Fibroblast of peridontal ligament (primary cell): ENCODE measurements at regions not wholly inside any gene's neighbourhood (a gene's known extent, or its start where the extent isn't known, plus 50 kb on each side); places are given as distances from the start of the nearest gene placed in this dataset.
"Not testable (repeated sequence)": the region's sequence is repeated elsewhere in the genome, so short reads cannot be mapped to it uniquely, and the experiment has no call there.

ENCODE experiments used
- DNase-seq: peaks from one replicate; pipeline ENCODE4 v3.0.0-alpha.2; 2010; ENCODE audit errors: extremely low read depth

- no peak for DNase-seq
Measured at GRCh38 chr9:135403733-135404450, 75.7 kb upstream of the PPP1R26 start.

- DNase-seq: no peak
Measured at GRCh38 chr9:135404451-135405144, 75.0 kb upstream of the PPP1R26 start.

GRCh38 chr9:135405145-135405464 lies 74.5 kb upstream of the PPP1R26 start:
- DNase-seq: not testable (repeated sequence)

DNA sequence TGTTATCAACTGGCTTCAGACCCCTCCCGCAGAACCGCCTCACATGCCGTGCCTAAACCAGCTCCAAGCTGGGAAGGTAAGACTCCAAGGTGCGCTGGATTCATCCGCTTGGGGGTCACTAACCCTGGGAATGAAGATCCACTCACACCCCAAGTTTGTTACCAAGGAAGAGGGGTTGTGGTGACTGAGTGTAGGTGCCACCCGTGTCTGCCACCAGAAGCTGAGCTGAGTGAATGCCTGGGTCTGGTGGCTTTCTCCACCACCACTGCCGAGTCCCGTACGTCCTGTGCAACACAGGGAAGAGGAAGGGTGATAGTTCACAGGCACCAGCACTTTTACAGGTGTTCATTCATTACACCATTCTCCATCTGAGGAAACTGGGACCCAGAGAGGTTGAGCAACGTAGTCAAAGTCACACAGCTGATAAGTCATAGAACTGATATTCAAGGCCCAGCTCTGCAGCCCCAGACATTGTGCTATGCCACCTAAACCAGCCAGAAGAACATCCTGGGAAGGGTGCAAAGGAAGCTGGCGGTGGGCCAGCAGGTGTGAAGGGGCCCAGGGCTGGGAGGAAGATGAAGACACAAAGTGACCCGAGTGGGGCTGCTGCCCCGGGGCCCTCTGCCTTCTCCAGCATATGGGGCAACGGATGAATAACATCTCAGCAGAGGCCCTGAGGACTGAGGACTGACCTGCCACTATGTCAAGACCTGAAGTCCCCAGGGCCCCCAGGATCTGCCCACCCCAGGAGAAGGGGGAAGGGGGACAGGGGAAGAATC lies 70.9 kb upstream of the PPP1R26 start:
- DNase-seq: no peak

DNA sequence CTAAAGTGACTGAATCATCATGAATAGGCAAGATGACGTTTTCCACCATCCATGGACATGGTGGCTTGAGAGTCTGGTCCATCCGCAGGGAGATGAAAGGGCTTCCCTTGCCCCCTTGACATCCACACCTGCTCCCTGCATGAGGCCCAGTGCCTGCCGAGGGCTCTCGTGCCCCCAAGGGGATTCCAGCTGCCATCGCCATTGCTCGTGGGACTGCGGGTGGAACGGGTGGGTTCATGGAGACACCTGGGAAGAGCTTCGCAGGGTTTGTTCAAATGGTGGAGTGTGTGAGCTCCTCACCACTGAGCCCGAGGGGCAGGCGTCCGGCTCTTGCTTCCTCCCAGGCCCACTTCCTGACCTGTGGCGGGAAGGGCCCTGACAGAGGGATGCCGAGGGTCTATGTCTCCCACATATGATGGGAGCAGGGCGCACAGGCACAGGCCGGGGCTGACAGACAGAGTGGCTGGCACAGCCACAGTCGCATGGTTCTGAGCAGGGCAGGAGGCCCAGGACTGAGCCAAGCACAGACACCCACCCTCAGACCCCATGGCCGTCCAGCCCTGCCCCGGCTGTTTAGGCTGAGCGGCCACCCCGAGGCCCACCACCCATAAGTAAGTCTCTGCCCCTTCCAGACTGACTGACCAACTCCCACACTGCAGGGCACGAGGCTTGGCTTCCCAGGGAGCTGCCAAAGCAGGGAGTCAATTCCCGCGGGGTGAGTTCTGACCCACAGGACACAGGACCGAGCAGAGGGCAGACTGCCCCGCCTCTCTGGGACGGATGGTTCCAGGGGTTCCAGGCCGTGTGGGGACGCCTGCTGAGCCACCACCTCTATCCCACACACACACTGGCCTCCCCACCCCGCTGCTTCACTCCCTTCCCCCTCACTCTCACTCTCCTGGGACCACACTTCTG lies 70.0 kb upstream of the PPP1R26 start:
- no peak for DNase-seq

DNA sequence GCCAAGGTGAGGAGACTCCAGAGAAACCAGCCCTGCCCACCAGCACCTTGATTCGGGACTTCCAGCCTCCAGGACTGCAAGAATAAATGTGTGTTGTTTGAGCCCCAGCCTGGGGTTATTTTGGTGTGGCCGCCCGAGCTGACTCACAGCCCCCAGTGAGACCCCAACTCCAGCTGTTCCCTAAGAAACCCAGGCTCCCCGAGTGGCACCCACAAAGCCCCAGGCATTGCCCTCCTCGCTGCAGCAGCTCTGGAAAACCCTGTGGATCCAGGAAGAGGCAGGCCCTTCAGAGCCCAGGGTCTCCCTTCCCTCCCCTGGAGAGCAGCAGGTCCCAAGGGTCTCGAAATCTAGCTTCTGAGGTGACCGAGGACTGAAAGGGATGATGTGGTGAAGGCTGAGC lies 69.2 kb upstream of the PPP1R26 start:
- no peak for DNase-seq

DNA sequence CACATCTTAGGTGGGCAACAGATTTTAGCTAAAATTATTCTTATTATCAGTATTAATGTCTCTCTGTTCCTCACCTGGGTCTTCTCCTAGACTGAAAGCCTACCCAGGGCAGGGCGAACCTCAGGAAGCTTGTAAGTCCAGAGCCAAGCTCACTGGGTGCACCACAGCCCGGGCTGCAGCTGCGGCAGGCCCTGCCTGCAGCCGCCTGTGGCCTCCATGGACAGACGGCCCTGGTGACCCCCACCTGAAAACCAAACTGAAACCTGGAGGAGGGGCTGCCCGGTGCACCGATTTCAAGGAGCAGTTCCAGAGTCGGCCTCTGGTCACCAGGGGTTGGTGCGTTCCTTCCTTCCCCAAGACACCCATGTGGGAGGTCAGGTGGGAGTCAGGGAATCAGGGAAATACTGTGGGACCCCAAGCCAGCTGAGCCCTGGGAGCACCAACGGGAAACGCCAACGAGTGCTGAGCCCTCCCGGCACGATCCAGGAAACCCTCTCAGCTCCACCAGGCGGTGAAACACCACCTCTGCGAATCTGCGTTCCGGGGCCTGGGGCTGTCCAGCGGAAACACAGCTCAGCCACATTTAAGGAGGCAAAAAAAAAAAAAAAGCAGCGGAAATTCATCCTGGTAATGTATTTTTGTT lies 68.6 kb upstream of the PPP1R26 start:
- DNase-seq: no peak

DNA sequence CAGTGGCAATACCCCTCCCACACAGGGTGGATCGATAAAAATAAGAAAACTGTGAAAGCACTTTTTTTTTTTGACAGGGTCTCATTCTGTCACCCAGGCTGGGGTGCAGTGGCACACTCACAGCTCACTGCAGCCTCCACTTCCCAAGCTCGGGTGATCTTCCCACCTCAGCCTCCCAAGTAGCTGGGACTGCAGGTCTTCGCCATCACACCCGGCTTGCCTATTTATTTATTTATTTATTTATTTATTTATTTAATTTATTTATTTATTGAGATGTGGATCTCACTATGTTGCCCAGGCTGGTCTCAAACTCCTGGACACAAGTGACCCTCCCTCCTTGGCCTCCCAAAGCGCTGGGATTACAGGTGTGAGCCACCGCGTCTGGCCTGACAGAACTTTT lies 68.0 kb upstream of the PPP1R26 start:
- DNase-seq: not testable (repeated sequence)

DNA sequence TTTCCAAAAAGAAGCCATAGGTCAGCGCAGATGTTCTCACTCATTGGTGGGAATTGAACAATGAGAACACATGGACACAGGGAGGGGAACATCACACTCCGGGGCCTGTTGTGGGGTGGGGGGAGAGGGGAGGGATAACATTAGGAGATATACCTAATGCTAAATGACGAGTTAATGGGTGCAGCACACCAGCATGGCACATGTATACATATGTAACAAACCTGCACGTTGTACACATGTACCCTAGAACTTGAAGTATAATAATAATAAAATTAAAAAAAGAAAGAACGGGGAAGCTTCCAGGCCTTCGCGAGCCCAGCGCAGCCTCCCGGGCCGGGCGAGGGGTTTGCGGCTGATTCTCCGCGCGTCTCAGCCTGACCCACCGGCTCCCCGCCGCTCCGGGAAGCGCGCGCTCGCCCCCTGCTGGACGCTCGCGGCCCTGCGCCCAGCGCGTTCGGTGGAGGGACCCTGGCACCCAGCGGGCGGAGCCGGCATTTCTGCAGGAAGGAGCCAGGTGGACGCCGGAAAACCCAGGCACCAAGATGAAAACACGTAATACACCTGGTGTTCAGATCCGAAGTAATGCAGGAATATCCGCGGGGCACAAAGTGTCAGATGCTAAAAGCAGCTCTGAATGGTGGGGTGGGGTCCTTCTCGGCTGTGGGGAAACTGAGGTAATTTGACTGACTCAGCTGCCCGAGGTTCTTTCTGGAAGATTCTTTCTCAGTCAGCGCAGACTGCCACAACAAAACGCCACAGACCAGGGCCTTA lies 67.1 kb upstream of the PPP1R26 start:
- peak; percentile 17 for DNase-seq

- DNase-seq: no peak
Measured at GRCh38 chr9:135413086-135413375, 66.6 kb upstream of the PPP1R26 start.

GRCh38 chr9:135413461-135413860 lies 66.1 kb upstream of the PPP1R26 start:
- no peak for DNase-seq

- no peak for DNase-seq
Measured at GRCh38 chr9:135414293-135414692, 65.3 kb upstream of the PPP1R26 start.

- no peak for DNase-seq
Measured at GRCh38 chr9:135415586-135415985, 64.0 kb upstream of the PPP1R26 start.

GRCh38 chr9:135416664-135417290 lies 62.8 kb upstream of the PPP1R26 start:
- no peak for DNase-seq

- DNase-seq: no peak
Measured at GRCh38 chr9:135418161-135418560, 61.4 kb upstream of the PPP1R26 start.

DNA sequence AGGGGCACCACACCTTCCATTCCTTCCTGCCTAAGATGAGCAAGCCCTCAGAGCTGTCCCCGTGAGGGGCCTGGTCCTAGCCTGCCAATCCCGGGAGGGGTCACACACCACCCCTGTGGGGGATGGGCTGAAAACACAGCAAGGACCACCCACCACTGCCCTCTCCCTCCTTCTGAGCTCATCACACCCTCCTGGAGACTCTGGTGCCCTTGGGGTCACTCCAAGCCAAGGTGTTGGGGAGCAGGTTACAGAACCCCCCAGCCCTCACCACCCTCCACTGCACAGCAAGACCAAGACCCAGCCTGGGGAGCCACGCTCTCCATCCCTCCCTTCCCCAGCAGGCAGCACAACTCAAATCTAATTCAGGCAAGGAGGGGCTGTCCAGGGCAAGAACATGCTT lies 60.5 kb upstream of the PPP1R26 start:
- no peak for DNase-seq

DNA sequence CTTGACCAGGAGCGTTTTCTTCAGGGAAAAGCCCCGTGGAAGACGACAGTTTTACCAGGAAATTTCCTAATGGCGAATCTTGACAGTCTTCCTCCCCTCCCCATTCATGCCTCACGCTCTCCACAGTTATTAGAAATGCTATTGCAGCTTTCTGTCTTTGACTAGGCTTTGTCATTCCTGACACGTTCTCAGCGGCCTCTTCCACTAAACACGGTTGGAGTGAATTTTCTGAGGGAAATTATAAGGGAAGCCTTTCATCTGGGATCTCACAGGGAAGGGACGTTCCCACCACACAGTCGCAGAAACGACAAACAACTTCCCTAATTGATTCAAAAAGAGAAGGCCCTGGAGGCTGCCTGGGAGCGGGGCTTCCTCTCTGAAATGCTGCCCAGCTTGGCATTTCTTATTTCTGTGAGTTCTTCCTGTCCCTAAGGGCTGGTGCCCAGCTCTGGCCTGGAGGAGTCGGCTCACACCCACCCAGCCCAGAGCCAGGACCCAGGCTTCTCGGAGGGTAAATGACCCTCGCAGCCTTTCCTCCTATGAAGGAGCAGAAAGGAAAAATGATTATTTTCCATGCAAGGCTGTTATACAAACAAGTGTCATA lies 57.1 kb upstream of the PPP1R26 start:
- DNase-seq: no peak

GRCh38 chr9:135423725-135424124 lies 55.9 kb upstream of the PPP1R26 start:
- no peak for DNase-seq
